ENCODE measurements at regions not wholly inside any gene's neighbourhood (a gene's known extent, or its start where the extent isn't known, plus 50 kb on each side); places are given as distances from the start of the nearest gene placed in this dataset.
"Not testable (repeated sequence)": the region's sequence is repeated elsewhere in the genome, so short reads cannot be mapped to it uniquely, and the experiment has no call there.

DNA sequence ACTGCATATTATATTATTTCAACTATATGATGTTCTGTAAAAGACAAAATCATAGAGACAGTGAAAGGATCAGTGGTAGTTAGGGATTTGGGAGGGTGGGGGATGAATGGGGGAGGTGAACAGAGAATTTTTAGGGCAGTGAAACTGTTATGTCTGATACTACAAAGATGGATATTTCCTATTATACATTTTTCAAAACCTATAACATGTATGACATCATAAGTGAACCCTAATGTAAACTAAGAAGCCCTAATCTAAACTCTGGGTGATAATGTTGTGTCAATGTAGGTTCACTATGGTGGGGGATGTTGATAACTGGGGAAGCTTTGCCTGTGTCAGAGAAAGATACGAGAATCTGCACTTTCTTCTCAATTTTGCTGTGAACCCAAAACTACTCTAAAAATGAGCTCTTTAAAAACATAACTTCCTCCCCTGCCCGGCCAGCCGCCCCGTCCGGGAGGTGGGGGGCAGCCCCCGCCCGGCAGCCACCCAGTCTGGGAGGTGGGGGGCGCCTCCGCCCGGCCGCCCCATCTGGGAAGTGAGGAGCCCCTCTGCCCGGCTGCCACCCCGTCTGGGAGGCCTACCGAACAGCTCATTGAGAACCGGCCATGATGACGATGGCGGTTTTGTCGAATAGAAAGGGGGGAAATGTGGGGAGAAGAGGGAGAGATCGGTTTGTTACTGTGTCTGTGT lies 234.4 kb downstream of the RPIA start:
- DNase-seq (ENCODE audit: low spot score), result no peak

GRCh38 chr2:88927128-88927527 lies 235.7 kb downstream of the RPIA start:
- DNase-seq (ENCODE audit: low spot score), result no peak

DNA sequence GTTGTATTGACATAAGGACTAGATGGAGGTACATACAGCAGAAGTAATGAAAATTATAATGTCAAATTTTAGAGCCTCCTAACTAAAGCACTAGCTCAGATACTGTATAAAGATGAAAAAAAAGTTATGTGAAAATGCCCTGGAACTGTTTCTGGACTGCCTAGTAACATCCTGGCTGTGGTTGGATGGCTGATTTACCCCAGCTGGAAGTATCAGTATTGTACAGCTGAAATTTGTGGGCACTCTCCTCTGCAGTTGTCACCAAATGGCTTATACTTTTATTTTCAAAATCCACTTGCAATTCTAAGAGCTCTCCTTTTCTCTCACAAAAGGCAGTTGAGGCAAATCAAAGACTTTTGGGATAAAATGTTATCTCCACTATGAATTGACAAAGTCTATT lies 239.2 kb downstream of the RPIA start:
- no peak for DNase-seq (ENCODE audit: low spot score)

DNA sequence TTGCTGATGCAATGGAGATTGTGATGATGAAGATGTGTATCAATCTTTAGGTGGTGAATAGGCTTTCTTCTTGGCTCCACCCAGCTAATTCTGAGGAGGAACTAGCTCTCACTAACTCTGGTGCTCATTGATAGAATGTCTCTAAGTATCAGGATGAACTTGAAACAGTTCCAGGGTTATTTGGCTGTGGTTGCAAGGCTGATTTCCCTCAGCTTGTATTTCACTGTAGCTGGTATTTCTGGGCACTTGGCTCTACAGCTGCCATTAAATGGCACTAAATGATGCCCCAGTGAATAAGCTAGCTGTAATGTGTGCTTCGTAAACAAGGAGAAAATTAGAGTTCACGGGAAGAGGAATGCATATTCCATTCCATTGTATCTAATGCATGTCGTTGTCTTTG lies 241.2 kb downstream of the RPIA start:
- peak; percentile 6 for DNase-seq (ENCODE audit: low spot score)

DNA sequence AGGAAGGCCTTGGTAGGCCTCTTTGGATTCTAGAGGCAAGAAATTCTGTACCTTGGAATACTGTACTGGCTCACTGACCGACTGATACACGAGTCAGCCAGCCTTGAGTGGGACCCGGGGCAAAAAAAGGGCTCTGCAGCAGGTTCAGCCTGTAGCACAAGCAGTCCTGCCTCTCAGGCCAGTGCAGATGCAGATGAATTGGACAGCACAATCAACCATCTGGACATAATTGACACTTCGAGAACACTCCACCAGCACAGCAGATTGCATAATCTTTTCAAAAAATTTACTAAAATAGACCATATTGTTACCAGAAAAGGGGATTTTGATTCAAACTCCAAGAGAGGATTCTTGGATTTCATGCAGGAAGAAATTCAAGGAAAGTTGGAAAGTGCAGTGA lies 241.6 kb downstream of the RPIA start:
- DNase-seq (ENCODE audit: low spot score), result no peak

DNA sequence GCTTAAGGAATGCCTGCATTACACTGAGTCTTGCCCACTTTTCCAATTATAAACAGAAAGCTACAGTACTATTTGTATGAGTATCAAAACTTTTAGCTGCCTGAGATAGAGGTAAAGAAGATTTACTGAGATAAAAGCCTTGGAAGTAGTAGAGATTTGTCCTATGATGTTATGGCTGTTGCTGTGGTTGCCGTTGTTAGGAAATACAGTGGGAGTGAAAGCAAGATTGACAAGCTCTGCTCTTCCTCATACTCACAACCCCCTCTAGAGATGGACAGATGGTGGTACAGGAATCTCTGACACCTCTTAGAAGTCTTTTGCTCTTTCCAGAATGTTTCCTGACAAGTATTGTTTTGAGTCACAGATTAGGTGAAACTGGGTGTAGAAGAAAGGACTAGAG lies 242.5 kb downstream of the RPIA start:
- no peak for DNase-seq (ENCODE audit: low spot score)

- not testable (repeated sequence) for DNase-seq (ENCODE audit: low spot score)
Measured at GRCh38 chr2:88941178-88941577, 249.7 kb downstream of the RPIA start.

DNA sequence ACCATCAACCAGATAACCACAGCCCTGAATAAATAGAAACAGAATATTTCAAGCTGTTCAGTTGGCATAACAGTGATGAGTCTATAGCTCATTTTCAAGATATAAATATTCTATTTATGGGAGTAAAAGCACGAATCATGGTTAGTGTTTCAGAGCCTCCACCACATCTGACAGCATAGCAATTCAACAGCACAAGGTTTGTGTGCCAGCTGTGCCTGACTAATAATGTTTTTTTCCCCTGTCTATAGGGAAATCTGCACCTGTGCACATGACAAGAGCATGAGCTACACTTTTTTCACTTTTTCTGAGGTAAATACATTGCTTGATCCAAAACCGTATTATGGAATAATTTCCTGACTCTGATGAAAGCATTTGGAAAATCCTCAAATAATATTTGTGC lies 251.3 kb downstream of the RPIA start:
- DNase-seq (ENCODE audit: low spot score), result no peak

GRCh38 chr2:88949336-88949735 lies 257.9 kb downstream of the RPIA start:
- no peak for DNase-seq (ENCODE audit: low spot score)

- peak; percentile 4 for DNase-seq (ENCODE audit: low spot score)
Measured at GRCh38 chr2:88950010-88950409, 258.5 kb downstream of the RPIA start.

- no peak for DNase-seq (ENCODE audit: low spot score)
Measured at GRCh38 chr2:88955607-88956006, 264.1 kb downstream of the RPIA start.

DNA sequence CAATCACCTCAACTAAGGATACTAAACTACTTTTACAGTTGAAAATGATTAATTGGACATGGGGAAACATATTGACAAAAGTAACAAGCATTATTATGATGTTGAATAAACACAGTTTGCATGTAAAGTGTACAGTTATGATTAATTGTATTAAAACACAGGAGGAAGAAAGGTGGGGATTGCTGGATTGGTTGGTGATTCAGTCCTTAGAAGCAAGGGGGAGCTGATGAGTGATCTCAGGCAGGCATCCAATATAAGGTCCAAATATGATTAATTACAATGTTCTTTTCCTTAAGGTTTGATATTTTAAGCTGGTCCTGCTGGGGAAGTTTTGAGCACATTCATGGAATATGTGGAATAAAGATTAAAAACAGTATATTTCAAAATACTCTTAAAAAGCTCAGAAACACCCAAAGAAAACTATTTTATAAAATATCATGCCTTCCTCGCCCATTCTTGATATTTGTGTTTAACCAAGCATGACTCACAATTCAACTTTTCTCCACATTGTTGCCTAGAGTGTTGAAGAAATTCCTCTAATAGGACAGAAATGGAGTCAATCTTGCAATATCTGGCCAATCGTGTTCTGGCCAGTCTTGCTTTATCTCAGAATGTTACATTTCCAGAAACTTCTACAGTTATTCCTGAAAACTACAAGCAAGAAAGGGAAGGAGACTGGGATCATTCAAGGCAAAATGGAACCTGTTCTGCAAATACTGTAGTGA lies 268.2 kb downstream of the RPIA start:
- no peak for DNase-seq (ENCODE audit: low spot score)

DNA sequence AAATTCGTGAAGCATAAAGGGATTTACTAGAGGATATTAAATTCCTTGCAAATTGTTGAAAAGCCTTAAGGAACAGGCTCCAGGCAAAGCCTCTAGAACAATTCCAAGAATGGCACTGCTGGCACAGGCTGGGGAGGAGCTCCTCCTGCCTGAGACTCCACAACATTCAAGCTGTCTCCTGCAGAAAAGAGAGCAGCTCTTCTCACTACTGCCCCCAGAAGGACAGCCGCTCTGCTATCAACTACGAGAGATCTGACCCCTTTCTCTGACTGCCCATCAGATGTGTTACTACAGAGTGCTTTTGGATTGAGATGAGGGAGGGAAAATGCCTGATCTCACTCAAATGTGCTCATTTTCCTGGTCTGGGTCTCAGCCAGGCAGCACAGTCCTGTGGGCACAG lies 269.9 kb downstream of the RPIA start:
- not testable (repeated sequence) for DNase-seq (ENCODE audit: low spot score)

- DNase-seq (ENCODE audit: low spot score), result no peak
Measured at GRCh38 chr2:88967844-88968243, 276.4 kb downstream of the RPIA start.

GRCh38 chr2:88978011-88978410 lies 286.5 kb downstream of the RPIA start:
- DNase-seq (ENCODE audit: low spot score), result not testable (repeated sequence)

- not testable (repeated sequence) for DNase-seq (ENCODE audit: low spot score)
Measured at GRCh38 chr2:88978446-88978845, 287.0 kb downstream of the RPIA start.

GRCh38 chr2:88984079-88984478 lies 292.6 kb downstream of the RPIA start:
- not testable (repeated sequence) for DNase-seq (ENCODE audit: low spot score)

- not testable (repeated sequence) for DNase-seq (ENCODE audit: low spot score)
Measured at GRCh38 chr2:88986721-88987330, 295.4 kb downstream of the RPIA start.

DNA sequence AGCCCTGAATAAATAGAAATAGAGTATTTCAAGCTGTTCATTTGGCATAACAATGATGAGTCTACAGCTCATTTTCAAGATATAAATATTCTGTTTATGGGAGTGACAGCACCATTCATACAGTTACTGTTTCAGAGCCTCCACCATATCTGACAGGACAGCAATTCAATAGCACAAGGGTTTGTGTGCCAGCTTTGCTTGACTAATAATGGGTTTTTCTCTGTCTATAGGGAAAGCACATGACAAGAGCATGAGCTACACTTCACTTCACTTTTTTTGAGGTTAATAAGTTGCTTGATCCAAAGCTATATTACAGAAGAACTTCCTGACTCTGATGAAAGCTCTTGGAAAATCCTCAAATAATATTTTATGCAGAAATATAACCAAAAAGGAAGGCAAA lies 297.1 kb downstream of the RPIA start:
- DNase-seq (ENCODE audit: low spot score), result not testable (repeated sequence)

DNA sequence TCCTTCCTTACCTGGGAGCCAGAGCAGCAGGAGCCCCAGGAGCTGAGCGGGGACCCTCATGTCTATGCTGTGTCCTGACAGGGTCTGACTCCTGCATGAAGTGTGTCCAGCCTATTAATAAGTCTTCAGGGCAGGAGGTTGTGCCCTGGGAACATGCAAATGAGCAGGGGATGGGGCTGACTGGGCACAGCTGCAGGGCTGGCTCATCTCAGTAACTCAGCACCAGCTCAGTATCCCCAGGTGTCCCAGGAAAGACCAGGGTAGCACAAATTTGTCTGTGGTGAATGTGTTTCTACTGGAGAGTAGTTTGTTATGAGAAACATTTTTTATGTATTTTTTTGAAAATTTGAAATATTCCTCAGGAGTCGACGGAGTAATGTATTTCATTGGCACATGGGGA lies 301.3 kb downstream of the RPIA start:
- DNase-seq (ENCODE audit: low spot score), result peak; percentile 1

DNA sequence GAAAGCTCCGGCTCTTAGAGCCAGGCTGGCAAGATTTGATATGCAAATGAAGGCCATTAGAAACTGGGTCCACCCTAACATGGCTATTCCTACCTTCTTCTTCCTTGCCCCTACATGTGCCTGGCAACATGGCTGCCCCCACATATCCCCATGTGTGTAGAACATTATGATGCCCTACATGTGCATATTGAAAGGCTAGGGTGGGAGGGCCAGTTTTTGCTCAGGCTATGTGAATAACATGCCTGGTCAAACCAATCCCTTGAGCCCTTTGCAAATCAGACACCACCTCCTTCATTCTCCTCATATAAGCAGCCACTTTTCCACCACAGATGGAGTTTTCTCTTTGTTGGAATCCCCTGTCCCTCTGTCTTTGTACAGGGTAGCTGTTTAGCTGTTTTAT lies 303.4 kb downstream of the RPIA start:
- not testable (repeated sequence) for DNase-seq (ENCODE audit: low spot score)

DNA sequence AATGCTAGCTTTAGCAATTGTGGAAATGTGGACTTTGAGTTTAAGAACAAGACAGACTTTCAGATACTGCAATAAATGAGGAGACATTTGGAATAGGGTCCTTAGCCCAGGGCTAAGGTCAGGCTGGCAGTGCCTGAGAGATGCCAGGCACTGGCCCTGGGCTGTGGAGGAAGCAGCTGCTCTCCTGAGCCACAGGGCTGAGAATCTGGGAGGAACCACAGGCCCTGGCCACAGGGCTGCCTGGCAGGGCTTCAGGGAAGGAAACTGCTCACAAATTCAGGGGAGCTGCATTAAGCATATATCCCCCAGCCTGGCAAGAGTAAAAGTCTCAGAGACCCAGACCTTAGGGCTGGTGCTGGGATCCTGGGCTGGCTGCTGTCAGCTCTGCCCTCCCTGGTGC lies 305.1 kb downstream of the RPIA start:
- DNase-seq (ENCODE audit: low spot score), result not testable (repeated sequence)

DNA sequence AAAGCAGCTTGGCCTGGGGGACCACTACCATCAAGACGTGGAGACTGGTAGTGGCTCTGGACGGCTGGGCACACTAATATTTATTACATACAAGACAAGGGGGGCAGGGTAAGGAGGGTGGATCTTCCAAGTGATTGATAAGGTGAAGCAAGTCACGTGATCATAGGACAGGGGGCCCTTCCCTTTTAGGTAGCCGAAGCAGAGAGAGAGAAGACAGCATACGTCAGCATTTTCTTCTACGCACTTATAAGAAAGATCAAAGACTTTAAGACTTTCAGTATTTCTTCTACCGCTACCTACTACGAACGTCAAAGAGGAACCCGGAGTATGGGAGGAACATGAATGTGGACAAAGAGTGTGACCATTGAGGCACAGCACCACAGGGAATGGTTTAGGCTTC lies 307.9 kb downstream of the RPIA start:
- DNase-seq (ENCODE audit: low spot score), result no peak

Data from germinal center (tissue), 1 donor.